ENCODE measurements at regions not wholly inside any gene's neighbourhood (a gene's known extent, or its start where the extent isn't known, plus 50 kb on each side); places are given as distances from the start of the nearest gene placed in this dataset.

GRCh38 chr6:15716889-15717288, 54.1 kb upstream of the DTNBP1 start:
- no peak for DNase-seq (ENCODE audit: low read depth)

- no peak for DNase-seq (ENCODE audit: low read depth)
Measured at GRCh38 chr6:15715851-15716250, 53.0 kb upstream of the DTNBP1 start.

- DNase-seq (ENCODE audit: low read depth): no peak
Measured at GRCh38 chr6:15715060-15715459, 52.2 kb upstream of the DTNBP1 start.

- DNase-seq (ENCODE audit: low read depth): no peak
Measured at GRCh38 chr6:15714658-15715057, 51.8 kb upstream of the DTNBP1 start.

- no peak for DNase-seq (ENCODE audit: low read depth)
Measured at GRCh38 chr6:15713325-15713724, 50.5 kb upstream of the DTNBP1 start.

- DNase-seq (ENCODE audit: low read depth): no peak
Measured at GRCh38 chr6:15712797-15713196, 50.0 kb upstream of the DTNBP1 start.
